Activated naive CD4-positive, alpha-beta T cell treated with anti-CD3 and anti-CD28 coated beads, Interleukin-2, amount 50 U/mL, for 16 hours (primary cell): ENCODE measurements at regions not wholly inside any gene's neighbourhood (a gene's known extent, or its start where the extent isn't known, plus 50 kb on each side); places are given as distances from the start of the nearest gene placed in this dataset.

Source experiments
- DNase-seq: peaks from one replicate; pipeline ENCODE4 v3.0.0-alpha.2; 2020

- no peak for DNase-seq
Observed at GRCh38 chr21:19899645-19900044, 1098.6 kb upstream of the NCAM2 start.

- DNase-seq = no peak
Observed at GRCh38 chr21:19900149-19900548, 1098.1 kb upstream of the NCAM2 start.

- DNase-seq = no peak
Observed at GRCh38 chr21:19908390-19908789, 1089.8 kb upstream of the NCAM2 start.

- no peak for DNase-seq
Observed at GRCh38 chr21:19914028-19914427, 1084.2 kb upstream of the NCAM2 start.

- DNase-seq = no peak
Observed at GRCh38 chr21:19921211-19921610, 1077.0 kb upstream of the NCAM2 start.

GRCh38 chr21:19922122-19922521, 1076.1 kb upstream of the NCAM2 start:
- DNase-seq = no peak

- DNase-seq = no peak
Observed at GRCh38 chr21:19935467-19935866, 1062.7 kb upstream of the NCAM2 start.

GRCh38 chr21:19937619-19938018, 1060.6 kb upstream of the NCAM2 start:
- no peak for DNase-seq

- no peak for DNase-seq
Observed at GRCh38 chr21:19941626-19942025, 1056.6 kb upstream of the NCAM2 start.

GRCh38 chr21:19950347-19950746, 1047.9 kb upstream of the NCAM2 start:
- no peak for DNase-seq

- no peak for DNase-seq
Observed at GRCh38 chr21:19969156-19969555, 1029.1 kb upstream of the NCAM2 start.

GRCh38 chr21:19981938-19982337, 1016.3 kb upstream of the NCAM2 start:
- DNase-seq = no peak

GRCh38 chr21:19986396-19986795, 1011.8 kb upstream of the NCAM2 start:
- no peak for DNase-seq

- DNase-seq = no peak
Observed at GRCh38 chr21:19987671-19988070, 1010.5 kb upstream of the NCAM2 start.

- DNase-seq = no peak
Observed at GRCh38 chr21:19992540-19992939, 1005.7 kb upstream of the NCAM2 start.

GRCh38 chr21:19993268-19993667, 1004.9 kb upstream of the NCAM2 start:
- no peak for DNase-seq

- DNase-seq = no peak
Observed at GRCh38 chr21:19995253-19995652, 1003.0 kb upstream of the NCAM2 start.

GRCh38 chr21:19998453-19998852, 999.8 kb upstream of the NCAM2 start:
- no peak for DNase-seq

GRCh38 chr21:19999369-20000272, 998.6 kb upstream of the NCAM2 start:
- no peak for DNase-seq

- no peak for DNase-seq
Observed at GRCh38 chr21:20004367-20004766, 993.8 kb upstream of the NCAM2 start.

GRCh38 chr21:20010691-20011200, 987.5 kb upstream of the NCAM2 start:
- no peak for DNase-seq

GRCh38 chr21:20013851-20014250, 984.4 kb upstream of the NCAM2 start:
- DNase-seq = no peak

GRCh38 chr21:20016435-20017005, 981.7 kb upstream of the NCAM2 start:
- DNase-seq = no peak

- no peak for DNase-seq
Observed at GRCh38 chr21:20020026-20020425, 978.2 kb upstream of the NCAM2 start.
